Brain pericyte (primary cell): ENCODE measurements at regions not wholly inside any gene's neighbourhood (a gene's known extent, or its start where the extent isn't known, plus 50 kb on each side); places are given as distances from the start of the nearest gene placed in this dataset.
"Not testable (repeated sequence)": the region's sequence is repeated elsewhere in the genome, so short reads cannot be mapped to it uniquely, and the experiment has no call there.

Experiments
- DNase-seq: peaks from one replicate; pipeline ENCODE4 v3.0.0-alpha.2; 2012; ENCODE audit warnings: low read depth, low spot score

- no peak for DNase-seq
Measured at GRCh38 chr1:196090226-196090625, 518.0 kb downstream of the KCNT2 start.

- no peak for DNase-seq
Measured at GRCh38 chr1:196088541-196088940, 519.7 kb downstream of the KCNT2 start.

GRCh38 chr1:196078691-196079090, 529.5 kb downstream of the KCNT2 start:
- DNase-seq = no peak

- no peak for DNase-seq
Measured at GRCh38 chr1:196075621-196076020, 532.6 kb downstream of the KCNT2 start.

GRCh38 chr1:196074182-196074581, 534.1 kb downstream of the KCNT2 start:
- no peak for DNase-seq

- no peak for DNase-seq
Measured at GRCh38 chr1:196071447-196071846, 536.8 kb downstream of the KCNT2 start.

GRCh38 chr1:196070940-196071339, 537.3 kb downstream of the KCNT2 start:
- no peak for DNase-seq

GRCh38 chr1:196063952-196064351, 544.3 kb downstream of the KCNT2 start:
- DNase-seq = no peak

GRCh38 chr1:196063294-196063693, 544.9 kb downstream of the KCNT2 start:
- no peak for DNase-seq

- DNase-seq = no peak
Measured at GRCh38 chr1:196060539-196060938, 547.7 kb downstream of the KCNT2 start.

GRCh38 chr1:196059210-196059609, 549.0 kb downstream of the KCNT2 start:
- DNase-seq = no peak

GRCh38 chr1:196056966-196057365, 551.3 kb downstream of the KCNT2 start:
- DNase-seq = no peak

GRCh38 chr1:196049407-196049806, 558.8 kb downstream of the KCNT2 start:
- no peak for DNase-seq

GRCh38 chr1:196043268-196043667, 565.0 kb downstream of the KCNT2 start:
- DNase-seq = no peak

GRCh38 chr1:196034080-196034706, 574.0 kb downstream of the KCNT2 start:
- no peak for DNase-seq

- not testable (repeated sequence) for DNase-seq
Measured at GRCh38 chr1:196031387-196031786, 576.9 kb downstream of the KCNT2 start.

- DNase-seq = no peak
Measured at GRCh38 chr1:196030455-196030854, 577.8 kb downstream of the KCNT2 start.

- no peak for DNase-seq
Measured at GRCh38 chr1:196029410-196029809, 578.8 kb downstream of the KCNT2 start.

- no peak for DNase-seq
Measured at GRCh38 chr1:196027127-196027526, 581.1 kb downstream of the KCNT2 start.

- not testable (repeated sequence) for DNase-seq
Measured at GRCh38 chr1:196021174-196021573, 587.1 kb downstream of the KCNT2 start.

GRCh38 chr1:196009362-196009761, 598.9 kb downstream of the KCNT2 start:
- no peak for DNase-seq

GRCh38 chr1:196007763-196008162, 600.5 kb downstream of the KCNT2 start:
- DNase-seq = no peak

GRCh38 chr1:196005426-196005825, 602.8 kb downstream of the KCNT2 start:
- DNase-seq = no peak

GRCh38 chr1:196004388-196004787, 603.9 kb downstream of the KCNT2 start:
- DNase-seq = not testable (repeated sequence)
